SK-N-SH (cell line): ENCODE measurements at regions not wholly inside any gene's neighbourhood (a gene's known extent, or its start where the extent isn't known, plus 50 kb on each side); places are given as distances from the start of the nearest gene placed in this dataset.

ENCODE experiments used
- CTCF ChIP-seq: fragments of 200-600 bp; sonication (generic); IDR thresholded peaks from 2 replicates; pipeline ENCODE4 v1.6.1; 2017; ENCODE audit warnings: antibody characterized with exemption, mild to moderate bottlenecking, moderate library complexity
- PBX3 ChIP-seq: IDR thresholded peaks from 2 replicates; pipeline ENCODE4; 2012
- POLR2AphosphoS5 ChIP-seq: IDR thresholded peaks from 2 replicates; pipeline ENCODE4 v1.6.1; 2012; ENCODE audit warnings: low read depth, low read length
- RCOR1 ChIP-seq: fragments of 150-350 bp; IDR thresholded peaks from 2 replicates; pipeline ENCODE4 v1.6.1; 2017; ENCODE audit warnings: antibody characterized with exemption, low read length
- REST ChIP-seq: IDR thresholded peaks from 2 replicates; pipeline ENCODE4 v1.6.1; 2012; ENCODE audit warnings: mild to moderate bottlenecking, low read depth, low read length, moderate library complexity
- RXRA ChIP-seq: IDR thresholded peaks from 2 replicates; pipeline ENCODE4 v1.4.0; 2012; ENCODE audit warnings: low read depth, mild to moderate bottlenecking, borderline replicate concordance
- ZBTB33 ChIP-seq: IDR thresholded peaks from 2 replicates; pipeline ENCODE4 v1.4.0; 2012; ENCODE audit warnings: low read depth, borderline replicate concordance

- no peak for TF ChIP-seq RCOR1
- no peak for TF ChIP-seq POLR2AphosphoS5
- no peak for TF ChIP-seq REST
- peak; percentile 12; the same call in 1 of the 2 replicates for TF ChIP-seq CTCF
- TF ChIP-seq RXRA: no peak
- TF ChIP-seq PBX3: no peak
- TF ChIP-seq ZBTB33: no peak
Measured at GRCh38 chrX:51182545-51182944, 150.1 kb upstream of the NUDT10 start.
